Colon (tissue), 2 donors: ENCODE measurements at regions not wholly inside any gene's neighbourhood (a gene's known extent, or its start where the extent isn't known, plus 50 kb on each side); places are given as distances from the start of the nearest gene placed in this dataset.

Experiments used
- FAIRE-seq: peaks from 2 replicates; lab custom pipeline; 2012; peaks lifted over from hg19 to GRCh38; lab: Jason Lieb, UNC
- donor health status: control.
- donor health status: control.

DNA sequence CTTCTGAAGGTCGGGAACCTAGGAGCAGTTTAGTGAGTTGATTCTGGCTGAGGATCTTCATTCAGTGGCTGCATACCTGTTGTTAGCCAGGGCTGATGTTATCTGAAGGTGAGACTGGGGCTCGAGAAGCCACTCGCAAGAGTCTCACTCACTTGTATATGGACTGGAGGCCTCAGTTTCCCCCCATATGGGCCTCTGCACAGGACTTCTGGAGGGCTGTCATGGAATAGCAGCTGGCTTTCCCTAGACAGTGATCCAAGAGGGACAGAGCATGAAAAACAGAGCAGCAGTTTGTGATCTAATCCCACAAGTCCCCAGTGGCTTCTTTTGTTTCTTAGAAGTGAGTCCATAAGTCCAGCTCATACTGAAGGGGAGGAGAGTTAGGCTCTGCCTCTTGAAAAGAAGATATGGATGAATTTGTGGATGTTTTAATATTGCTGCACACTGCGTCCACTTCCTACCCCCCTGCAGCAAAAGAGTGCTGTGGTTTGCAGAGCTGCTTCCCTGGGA lies 623.4 kb downstream of the CDH26 start:
- no peak for FAIRE-seq

DNA sequence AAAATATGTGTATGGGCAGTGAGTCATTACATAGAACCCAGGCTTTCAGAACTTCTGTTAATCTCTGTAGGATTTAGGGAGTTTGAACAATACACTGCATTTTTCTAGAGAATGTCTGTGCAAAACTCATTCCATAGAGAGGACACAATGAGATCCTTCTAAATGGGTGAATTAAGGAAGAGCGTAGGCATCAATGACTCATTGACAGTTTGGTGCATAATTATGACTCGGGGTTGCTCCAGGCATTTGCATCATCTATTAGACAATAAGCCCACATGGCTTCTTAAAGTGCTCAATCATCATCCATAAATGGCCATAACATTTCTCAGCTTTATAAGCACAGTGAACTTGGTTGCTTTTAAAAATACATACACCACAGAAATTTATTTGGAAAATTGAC lies 625.5 kb downstream of the CDH26 start:
- FAIRE-seq: no peak

DNA sequence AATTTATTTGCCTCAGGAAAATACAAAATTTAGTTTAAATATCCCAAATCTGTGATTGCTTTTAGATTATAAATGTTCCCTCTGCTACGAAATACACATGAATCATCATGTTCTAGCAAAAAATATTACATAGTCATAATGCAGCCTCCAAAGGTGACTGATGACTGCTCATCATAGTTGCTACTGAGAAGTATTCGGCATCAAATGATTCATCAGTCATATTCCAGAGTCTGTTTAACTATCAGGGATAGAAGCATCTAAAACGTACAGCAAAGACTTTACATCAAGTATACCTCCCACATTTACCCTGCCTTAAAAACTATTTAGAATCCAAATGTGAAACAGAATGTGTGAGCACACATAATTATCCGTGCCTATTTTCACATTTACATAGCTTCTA lies 626.0 kb downstream of the CDH26 start:
- FAIRE-seq: no peak

DNA sequence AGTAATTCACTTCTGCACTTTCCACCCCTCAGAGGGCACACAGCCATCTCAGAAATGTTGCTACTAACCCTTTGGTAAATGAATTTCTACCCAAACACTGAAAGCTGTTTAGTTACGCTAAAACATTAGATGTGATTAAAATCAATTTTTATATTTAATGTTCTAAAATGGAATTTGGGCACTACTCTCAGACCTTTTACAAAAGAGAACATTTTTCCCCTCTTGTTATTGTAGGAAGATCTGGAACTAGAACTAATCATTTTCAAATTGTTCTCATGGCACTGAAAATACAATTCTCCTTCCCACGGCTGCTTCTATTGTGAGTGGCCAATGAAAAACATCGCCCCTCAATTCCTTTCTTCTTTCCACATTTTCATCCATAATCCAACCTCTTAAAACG lies 627.4 kb downstream of the CDH26 start:
- FAIRE-seq: no peak

DNA sequence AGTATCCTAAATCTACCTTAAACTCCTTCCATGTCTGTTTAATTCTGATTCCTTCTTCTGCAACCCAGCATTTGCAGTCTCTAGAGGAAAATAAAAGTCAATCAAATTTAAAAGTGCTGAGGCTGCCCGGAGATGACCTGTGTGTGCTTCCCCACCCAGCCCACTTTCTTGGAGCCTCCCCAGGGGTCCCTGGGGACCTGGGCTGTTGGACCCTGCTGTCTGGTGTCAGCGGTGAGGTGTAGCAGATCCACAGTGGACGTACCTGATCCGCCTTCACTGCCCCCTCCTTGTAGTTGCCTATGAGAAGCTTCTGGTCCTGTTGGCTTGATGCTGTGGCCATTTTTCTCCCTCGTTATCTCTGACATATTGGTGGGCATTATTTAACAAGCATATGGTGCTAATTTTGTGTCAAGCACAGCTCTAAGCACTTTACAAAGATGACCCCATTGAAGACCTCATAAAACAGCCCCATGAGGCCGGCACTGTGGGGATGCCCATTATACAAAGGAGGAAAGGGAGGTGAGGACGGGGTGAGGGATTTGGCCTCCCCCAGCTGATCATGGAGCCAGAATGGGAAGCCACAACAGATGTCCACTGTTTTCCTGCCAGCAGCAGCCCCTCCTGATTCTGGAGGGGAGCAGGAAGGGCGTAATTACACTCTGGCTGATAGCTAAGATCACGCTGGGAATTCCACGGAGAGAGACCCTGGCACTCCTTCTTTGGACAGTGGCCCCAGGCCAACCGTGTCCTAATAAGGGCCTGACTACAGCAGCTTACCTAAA lies 628.2 kb downstream of the CDH26 start:
- FAIRE-seq: no peak

DNA sequence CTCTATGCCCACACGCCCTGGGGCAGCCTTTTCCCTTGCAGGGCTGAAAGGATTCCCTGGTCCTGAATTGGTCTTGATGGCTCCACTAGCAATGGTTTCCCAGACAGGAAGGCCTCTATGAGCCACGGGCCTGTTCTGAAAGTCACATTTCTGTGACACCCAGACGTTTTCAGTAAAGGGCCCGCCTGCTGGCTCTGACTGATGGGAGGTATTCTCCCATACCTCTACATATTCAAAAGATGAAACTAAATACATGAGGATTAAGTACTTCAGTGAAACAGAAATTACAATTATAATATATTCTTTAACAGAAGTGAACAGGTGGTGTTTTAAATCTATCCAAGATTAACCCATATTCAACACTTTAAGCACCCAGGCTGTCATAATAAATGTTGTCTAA lies 629.8 kb downstream of the CDH26 start:
- FAIRE-seq: no peak

DNA sequence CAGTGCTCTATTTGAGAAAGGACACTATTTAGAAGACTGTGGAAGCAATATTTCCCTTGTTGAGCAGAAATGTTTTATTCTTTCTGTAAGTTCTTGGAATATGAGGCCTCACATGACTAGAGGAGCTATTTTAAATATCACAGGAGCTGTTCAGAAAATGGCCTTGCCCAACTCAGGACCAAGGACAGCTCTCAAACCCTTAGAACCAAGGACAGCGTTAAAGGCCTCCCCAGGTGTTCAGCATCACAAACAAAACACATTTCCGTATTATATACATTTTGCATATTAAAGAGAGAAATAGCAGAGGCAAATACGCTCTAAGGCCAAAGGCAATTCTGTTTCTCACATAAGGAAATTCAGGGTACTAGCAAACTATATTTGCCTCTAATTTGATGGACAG lies 631.4 kb downstream of the CDH26 start:
- FAIRE-seq: no peak

DNA sequence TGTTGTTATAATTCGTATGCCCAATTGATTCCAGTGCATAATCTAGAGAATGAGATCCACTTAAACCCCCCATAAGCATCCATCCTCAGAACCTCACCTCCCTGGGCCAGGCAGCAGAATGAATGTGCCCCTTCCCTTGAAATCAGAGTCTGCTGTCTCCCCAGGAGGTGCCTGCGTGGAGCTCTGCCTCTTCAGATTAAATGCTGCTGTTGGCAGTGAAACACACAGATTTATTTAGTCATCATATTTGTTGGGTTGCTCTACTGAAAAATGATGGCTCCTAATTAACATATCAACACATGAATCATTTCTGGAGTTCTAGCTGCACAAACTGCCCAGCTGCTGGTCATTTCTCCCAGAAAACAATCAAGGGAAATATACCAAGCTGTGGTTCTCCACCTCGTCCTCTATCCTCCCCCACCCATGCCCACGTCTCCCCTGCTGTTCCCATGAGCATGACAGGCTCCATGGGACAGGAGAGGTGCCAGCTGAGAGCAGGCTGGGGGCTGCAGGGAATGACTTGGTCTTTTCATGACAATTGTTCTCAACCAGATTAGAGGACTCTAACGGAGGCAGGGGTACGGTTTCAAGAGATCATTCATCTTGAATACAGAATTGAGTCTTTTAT lies 633.1 kb downstream of the CDH26 start:
- no peak for FAIRE-seq

DNA sequence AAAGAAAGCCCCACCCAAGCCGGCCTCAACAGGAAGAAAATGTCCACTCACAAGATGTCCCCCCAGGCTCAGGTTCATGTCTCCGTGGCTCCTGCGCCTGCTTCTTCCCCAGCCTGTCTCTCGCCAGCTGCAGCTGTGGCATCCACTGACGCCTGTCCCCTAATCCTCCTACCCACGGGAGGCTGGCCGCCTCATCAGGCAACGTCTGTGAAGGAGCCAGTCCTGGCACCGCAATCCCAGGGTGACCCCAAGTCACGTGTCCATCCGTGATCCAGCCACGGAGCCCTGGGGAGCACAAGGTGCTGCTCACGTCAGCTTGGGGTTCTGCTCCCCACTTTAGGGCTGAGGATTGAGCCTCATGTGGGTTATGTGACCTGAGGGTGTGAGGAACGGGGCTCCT lies 640.3 kb downstream of the CDH26 start:
- no peak for FAIRE-seq

DNA sequence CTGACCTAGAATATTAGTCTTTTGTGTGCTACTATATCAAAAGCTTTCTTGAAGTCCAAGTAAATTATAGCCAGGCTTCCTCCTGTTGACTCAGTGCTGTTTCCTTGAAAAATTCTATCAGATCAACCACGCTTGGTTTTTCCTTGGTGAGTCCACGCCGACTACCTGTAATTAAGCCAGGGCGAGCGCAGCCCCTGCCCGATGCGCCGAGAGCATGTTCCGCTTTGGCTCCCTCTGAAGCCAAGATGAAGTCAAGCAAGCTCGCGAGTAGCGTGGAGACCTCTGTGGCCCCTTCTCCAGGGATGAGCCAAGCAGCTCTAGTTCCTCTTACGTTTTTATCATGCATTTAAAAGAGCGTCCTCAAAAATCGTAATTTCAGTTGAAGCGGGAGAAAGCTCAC lies 641.2 kb downstream of the CDH26 start:
- no peak for FAIRE-seq

DNA sequence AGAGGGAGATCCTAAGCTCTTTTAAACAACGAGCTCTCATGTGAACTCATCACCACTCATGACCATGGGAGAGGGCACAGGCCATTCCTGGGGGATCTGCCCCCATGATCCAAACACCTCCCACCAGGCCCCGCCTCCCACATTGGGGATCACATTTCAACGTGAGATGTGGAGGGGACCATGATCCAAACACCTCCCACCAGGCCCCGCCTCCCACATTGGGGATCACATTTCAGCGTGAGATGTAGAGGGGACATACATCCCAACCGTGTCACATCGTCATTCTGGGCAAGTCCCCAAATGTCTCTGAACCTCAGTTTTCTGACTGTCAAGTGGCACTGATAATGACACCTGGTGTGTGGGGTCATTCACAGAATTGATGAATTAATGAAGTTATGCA lies 641.8 kb downstream of the CDH26 start:
- FAIRE-seq: no peak

DNA sequence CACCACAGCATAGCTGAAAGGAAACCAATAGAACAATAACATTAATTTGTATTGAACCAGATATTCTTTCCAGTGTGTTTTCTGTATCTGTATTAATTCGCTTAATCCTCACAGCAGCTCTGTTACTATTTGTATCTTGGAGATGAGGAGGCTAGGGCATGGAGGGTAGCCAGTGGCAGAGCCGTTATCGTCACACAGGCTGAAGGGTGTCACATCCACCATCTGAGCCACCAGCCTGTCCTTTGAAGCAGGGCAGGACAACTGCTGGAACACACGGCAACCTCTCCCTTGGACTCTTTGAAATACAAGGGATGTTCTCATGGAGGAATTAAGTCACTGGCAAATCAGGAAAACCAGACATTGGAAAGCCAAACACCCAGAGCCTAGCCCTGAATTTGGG lies 628.0 kb upstream of the CDH4 start:
- no peak for FAIRE-seq

DNA sequence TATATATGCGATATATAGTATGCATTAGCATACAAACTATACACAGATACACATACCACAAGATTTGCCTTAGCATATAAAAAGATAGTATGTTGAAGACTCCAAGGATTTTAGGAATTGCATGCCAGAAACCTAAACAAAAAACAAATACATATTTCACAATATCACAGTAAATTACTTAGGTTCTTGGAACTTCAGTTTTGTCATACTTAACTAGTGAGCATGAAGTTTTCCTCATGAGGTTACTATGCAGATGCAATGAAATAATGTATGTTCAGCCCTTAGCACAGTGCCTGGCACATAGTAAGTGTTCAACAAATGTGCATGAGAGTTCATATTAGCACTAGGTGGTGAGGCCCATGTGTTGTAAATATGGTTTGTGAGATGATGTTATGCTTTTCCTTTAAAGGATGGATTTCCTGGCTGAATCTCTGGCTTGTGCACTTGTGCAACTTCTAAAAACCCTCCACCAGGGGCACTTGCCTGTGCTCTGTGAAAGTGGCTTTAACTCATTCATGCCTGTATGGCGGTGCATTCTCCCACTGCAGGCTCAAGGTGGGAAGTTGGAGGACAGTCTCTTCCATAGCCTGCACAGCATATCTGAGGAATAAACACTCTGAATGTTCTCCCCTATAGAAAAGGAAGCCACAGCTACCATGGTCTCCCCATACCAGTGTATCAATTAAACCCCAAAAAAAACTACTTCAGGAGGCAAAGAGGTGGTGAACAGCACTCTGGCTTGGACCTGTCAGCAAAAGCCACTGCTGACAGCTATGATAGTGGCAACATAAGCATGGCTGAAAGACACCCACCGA lies 624.1 kb upstream of the CDH4 start:
- no peak for FAIRE-seq

DNA sequence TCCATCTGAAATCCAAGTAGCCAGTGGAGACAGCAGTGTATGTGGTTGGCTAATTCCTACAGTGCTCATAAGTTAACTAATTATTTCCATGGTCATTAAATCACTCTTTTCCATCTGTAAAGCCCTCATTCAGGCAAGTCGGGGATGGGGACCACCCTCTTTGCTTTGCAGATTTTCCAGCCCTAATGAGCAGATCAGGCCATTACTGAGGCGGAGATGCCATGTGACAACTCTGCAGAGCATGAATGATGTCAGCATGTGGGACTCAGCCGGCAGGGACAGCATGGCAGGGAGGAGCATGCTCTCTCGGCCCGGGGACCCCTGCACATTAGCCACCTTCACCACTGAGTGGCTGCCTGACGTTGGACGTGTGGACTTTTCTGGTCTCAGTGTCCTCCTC lies 623.3 kb upstream of the CDH4 start:
- FAIRE-seq: no peak

DNA sequence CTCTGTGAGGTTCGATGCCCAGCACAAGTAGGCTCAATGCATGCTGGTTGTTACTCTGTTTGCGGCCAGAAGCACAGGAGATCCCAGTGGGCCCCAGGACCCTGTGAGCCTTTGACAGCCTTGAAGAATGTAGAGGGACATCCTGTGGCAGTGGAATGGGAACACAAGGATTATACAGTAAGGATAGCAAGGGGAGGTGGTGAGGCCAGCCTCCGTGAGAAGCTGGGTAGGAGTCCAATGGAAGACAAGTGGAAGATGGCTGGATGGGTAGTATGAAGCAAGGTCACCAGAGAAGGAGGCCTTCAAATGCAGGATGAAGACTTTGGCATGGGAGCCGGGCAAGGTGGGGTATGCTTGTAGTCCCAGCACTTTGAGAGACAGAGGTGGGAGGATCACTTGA lies 622.9 kb upstream of the CDH4 start:
- FAIRE-seq: no peak

DNA sequence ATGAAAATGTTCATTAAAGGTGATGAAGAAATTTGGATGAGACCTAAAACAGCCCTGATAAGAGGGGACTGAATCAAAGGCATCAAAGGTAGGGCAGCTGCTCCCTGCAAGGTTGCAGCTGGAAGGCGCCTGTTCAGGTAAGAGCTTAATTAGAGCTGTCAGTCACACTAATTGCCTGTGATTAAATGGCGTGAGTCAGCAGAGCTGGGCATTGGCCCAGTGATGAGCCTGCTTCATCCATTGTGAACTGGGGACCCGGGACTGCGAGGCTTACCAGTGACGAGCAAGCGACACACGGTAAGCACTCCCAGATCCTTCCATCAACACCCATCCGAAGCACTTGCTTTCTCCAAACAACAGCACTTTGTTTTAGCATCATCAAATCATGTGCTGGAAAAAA lies 621.5 kb upstream of the CDH4 start:
- FAIRE-seq: no peak

DNA sequence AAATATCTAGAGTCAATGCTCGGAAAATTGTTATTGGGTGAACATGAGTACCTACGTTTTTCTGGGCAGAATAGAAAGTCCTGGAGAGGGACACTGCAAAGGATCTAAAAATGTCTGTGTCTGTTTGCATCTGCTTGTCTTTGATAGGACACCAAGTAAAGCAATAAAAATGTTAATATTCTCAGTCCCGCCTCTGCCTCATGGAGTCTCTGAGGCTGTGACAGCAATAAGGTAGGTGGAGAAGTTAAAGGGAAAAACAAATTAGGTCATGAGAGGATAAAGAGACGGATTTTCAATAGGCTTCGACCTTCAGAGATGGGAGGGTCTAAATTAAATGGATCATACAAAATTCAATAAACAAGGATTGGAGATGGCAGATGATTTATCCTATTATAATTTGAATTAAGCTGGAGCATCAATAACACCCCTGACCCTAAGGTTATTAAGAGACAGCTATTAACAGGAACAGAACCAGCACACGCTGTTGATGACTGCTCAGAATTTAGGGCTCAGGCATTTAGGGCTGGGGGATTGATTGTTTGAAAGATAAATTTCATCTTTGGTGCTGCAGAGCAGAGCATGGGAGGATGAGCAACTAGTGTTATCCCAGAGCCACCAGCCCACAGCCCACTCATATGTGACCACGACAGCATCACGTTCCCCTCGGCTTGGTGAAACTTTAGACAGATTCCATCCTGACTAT lies 620.3 kb upstream of the CDH4 start:
- no peak for FAIRE-seq

DNA sequence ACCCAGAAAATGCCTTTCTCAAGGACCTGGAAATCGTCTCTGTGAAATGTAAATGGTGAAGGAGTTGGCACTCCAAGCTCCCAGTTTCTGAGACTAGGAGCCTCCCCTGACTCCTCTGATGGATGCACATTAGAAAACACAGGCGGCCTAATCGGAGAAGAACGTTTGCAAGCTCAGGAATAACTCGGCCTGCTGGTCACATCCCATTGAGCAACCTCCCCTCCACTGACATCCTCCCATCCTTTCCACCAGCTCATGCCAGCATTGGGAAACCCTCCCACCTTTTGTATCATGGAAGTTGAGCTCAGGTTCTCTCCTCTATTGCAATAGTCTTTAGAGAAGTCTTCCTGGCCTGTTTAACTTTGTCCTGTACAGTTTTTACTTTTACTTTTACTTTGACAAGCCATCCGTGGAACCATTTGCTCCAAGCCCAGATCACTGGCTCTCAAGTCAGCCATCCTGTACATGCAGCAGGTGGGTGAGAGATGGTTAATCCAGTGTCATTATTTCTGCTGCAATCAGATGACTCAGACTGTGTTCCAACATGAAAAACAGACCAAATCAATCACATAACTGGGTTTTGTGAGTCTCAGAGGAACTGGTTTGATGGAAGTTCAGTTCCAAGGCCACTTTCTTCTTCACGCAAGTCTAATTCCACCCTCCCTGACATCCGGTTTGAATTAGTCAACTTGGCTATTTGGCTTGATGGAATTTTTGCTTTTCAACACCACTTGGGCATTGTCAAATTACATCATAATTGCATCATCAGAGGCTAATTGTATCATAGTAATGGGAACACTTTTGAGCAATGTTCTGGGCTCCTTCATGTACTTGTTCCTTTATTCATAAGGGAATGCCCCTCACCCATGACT lies 619.4 kb upstream of the CDH4 start:
- no peak for FAIRE-seq

DNA sequence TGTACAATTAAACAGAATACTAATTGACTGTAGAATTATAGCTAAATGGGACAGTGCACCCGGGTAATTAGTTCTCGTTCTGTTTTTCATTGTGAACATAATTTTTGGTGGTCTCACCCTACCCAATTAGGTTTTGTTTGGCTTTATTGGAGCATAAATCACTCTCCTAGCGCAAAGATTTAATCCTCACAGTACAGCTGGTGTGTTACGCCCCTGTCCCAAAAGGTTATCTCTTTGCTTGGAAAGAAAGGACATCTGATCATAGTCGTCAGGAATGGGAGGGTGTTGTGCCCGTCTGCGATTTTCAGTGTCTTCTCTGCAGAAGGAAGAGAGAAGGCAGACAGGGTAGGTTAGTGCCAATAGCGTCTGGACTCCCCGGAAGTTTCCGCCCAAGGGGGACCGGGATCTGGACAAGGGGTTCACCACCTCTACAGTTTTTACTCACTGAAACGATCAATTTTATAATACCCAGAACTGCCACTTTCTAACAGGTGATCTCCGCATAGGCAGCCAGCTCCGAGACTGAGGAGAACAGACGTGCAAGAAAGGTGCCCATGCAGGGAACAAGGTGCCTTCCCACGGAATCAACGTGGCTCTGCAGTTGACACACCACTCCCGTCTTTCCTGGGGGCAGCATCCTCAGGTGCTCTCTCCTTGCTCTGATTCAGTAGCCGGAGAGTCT lies 617.4 kb upstream of the CDH4 start:
- no peak for FAIRE-seq

DNA sequence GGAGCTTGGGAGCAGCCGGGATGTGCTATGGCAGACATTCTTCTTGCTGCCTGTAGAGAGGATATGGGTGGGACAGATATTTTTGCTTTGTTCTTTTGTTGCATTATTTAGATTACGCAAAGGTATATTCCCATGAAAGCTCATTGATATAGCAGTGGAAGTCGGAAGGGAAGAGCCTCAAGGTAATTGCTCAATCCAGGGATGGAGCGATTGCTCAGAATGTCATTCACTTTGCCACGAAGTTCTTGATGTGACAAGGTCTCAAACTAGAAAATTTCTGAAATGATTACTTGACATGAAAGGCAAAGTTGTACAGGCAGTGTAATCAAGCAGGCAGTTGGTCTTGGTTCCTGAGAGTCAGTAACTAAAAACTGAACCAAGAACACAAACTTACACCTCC lies 615.6 kb upstream of the CDH4 start:
- FAIRE-seq: no peak

DNA sequence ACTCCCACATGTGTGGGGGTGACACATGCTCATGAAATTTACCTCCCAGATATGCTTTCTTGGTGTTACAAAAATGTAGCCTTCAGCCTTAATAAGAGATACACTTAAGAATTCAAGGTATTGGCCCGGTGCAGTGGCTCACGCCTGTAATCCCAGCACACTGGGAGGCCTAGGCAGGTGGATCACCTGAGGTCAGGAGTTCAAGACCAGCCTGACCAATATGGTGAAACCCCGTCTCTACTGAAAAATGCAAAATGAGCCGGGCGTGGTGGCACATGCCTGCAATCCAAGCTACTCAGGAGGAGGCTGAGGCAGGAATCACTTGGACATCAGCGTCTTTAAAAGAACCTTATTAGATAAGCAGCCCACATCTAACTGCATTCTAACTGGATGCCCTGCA lies 614.3 kb upstream of the CDH4 start:
- no peak for FAIRE-seq
